ENCODE measurements at regions not wholly inside any gene's neighbourhood (a gene's known extent, or its start where the extent isn't known, plus 50 kb on each side); places are given as distances from the start of the nearest gene placed in this dataset.

DNA sequence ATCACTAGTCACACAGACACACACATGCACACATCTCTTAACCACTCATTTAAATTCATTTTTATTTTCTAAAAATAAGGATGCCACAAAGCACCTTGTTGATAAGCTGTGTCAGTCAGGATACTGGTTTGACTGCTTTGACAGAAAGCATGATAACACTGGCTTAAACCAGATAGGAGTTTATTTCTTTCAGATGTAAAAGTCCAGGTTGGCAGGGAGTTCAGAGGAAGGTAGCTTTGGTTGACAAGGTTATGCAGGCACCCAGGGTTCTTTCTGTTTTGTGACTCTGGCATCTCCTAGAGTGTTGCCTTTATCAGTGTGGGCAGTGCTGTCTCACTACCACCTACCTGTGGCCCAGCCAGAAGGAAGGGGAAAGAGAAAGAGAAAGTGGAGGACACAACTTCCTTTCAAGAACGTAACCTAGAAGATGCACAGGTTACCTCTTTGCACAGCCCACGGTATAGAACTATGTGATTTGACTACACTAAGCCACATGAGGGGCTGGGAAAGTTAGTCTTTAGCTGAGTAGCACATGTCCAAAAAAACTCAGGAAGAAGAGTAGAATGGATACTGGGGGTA, 334.7 kb downstream of the OSTF1 start:
- TF ChIP-seq, protein P1, sequence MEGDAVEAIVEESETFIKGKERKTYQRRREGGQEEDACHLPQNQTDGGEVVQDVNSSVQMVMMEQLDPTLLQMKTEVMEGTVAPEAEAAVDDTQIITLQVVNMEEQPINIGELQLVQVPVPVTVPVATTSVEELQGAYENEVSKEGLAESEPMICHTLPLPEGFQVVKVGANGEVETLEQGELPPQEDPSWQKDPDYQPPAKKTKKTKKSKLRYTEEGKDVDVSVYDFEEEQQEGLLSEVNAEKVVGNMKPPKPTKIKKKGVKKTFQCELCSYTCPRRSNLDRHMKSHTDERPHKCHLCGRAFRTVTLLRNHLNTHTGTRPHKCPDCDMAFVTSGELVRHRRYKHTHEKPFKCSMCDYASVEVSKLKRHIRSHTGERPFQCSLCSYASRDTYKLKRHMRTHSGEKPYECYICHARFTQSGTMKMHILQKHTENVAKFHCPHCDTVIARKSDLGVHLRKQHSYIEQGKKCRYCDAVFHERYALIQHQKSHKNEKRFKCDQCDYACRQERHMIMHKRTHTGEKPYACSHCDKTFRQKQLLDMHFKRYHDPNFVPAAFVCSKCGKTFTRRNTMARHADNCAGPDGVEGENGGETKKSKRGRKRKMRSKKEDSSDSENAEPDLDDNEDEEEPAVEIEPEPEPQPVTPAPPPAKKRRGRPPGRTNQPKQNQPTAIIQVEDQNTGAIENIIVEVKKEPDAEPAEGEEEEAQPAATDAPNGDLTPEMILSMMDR (IDR thresholded peaks at IDR 0.05; ENCODE audit: insufficient read depth, low read length), result no peak
- no peak for DNase-seq (ENCODE audit: low read depth)
- no peak overlapping the region for H3K4me3 ChIP-seq (ENCODE audit: low read depth, low read length)

- no peak for DNase-seq (ENCODE audit: low read depth)
- TF ChIP-seq, protein P1 (IDR thresholded peaks at IDR 0.05; ENCODE audit: insufficient read depth, low read length), result no peak
- H3K4me3 ChIP-seq (ENCODE audit: low read depth, low read length), result no peak overlapping the region
These were observed 341.5 kb downstream of the OSTF1 start for GRCh38 chr9:75429531-75430475.

GRCh38 chr9:75431375-75431774, 343.1 kb downstream of the OSTF1 start:
- TF ChIP-seq, protein P1 (IDR thresholded peaks at IDR 0.05; ENCODE audit: insufficient read depth, low read length), result no peak
- H3K4me3 ChIP-seq (ENCODE audit: low read depth, low read length), result no peak overlapping the region
- no peak for DNase-seq (ENCODE audit: low read depth)

DNA sequence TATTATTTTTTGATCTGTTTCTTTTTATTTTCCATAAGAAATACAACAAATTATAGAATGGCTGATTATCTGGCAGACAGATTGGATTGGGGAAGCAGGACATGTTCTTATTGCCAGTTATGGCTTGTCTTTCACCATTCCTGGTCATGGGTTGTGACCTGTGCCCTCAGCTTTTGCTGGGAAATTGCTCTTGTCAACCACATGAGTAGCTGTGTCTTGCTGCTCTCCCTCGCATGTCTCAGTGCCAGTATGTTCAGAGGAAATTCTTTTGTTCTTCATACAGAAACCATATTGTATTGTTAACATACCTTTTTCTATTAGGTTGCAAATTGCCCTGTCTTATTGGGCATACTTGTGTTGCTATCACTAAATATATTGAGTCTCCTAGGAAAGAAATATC, 344.1 kb downstream of the OSTF1 start:
- DNase-seq (ENCODE audit: low read depth), result no peak

DNA sequence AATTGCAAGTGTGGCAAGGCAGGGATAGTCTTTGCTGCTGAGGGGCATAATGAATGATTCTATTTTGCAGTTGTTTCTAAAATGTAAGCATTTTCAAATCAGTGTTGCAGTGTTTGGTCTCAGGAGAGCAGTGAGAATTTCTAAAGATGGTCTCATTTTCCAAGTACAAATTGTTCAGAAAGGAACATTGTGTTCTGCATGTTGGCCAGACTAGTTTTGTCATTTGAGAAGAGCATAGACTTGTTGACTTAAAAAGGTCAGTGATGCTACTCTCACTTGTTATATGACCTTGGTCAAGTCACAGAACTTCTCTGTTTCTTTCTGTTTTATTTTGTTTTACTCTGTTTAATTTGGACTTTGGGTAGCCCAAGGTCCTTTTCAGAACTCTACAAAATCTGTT, 344.6 kb downstream of the OSTF1 start:
- DNase-seq (ENCODE audit: low read depth), result no peak
- TF ChIP-seq, protein P1 (IDR thresholded peaks at IDR 0.05; ENCODE audit: insufficient read depth, low read length), result no peak
- no peak overlapping the region for H3K4me3 ChIP-seq (ENCODE audit: low read depth, low read length)

More for the DNA sequence above, 344.1 kb downstream of the OSTF1 start:
- no peak overlapping the region for H3K4me3 ChIP-seq (ENCODE audit: low read depth, low read length)
- TF ChIP-seq, protein P1 (IDR thresholded peaks at IDR 0.05; ENCODE audit: insufficient read depth, low read length), result no peak

GRCh38 chr9:75438716-75439115, 350.4 kb downstream of the OSTF1 start:
- DNase-seq (ENCODE audit: low read depth), result no peak
- H3K4me3 ChIP-seq (ENCODE audit: low read depth, low read length), result no peak overlapping the region
- TF ChIP-seq, protein P1 (IDR thresholded peaks at IDR 0.05; ENCODE audit: insufficient read depth, low read length), result no peak

Measured in fibroblast of the aortic adventitia (primary cell).